Thyroid gland (tissue), 4 donors: ENCODE measurements at regions not wholly inside any gene's neighbourhood (a gene's known extent, or its start where the extent isn't known, plus 50 kb on each side); places are given as distances from the start of the nearest gene placed in this dataset.

Experiments used
- CTCF ChIP-seq, 6 experiments: fragments of 200-600 bp in 3 of 6; fragments of 450-650 bp in 3 of 6; sonication (generic) in 3 of 6; IDR thresholded peaks; one replicate each; pipeline ENCODE4 v1.5.1; 2016 to 2019; ENCODE audit warnings: antibody characterized with exemption in 6 of 6, mild to moderate bottlenecking in 2 of 6, inconsistent platforms in 1 of 6, moderate library complexity in 1 of 6
- POLR2A ChIP-seq, 2 donors: fragments of 450-650 bp; IDR thresholded peaks; one replicate each; pipeline ENCODE4 v1.6.1; 2017; ENCODE audit warnings: antibody characterized with exemption in 2 of 2, mild to moderate bottlenecking in 2 of 2, moderate library complexity in 1 of 2

GRCh38 chr2:64899081-64899865 lies 89.9 kb upstream of the SLC1A4 start:
- TF ChIP-seq CTCF (IDR thresholded peaks at IDR 0.05) (no peak), POLR2A (IDR thresholded peaks at IDR 0.05) (no peak)
